Neutrophil (primary cell): ENCODE measurements at regions not wholly inside any gene's neighbourhood (a gene's known extent, or its start where the extent isn't known, plus 50 kb on each side); places are given as distances from the start of the nearest gene placed in this dataset.

Source experiments
- H3K27ac ChIP-seq: fragments of 200-600 bp; sonication (generic); 2 replicates; pipeline ENCODE4 v1.5.1; 2016; ENCODE audit warnings: mild to moderate bottlenecking, moderate library complexity
- H3K27me3 ChIP-seq: fragments of 200-600 bp; sonication (generic); 2 replicates; pipeline ENCODE4 v1.6.0; 2016; ENCODE audit warnings: mild to moderate bottlenecking
- H3K36me3 ChIP-seq: fragments of 200-600 bp; sonication (generic); 2 replicates; pipeline ENCODE4 v1.5.1; 2017
- H3K4me1 ChIP-seq, 2 experiments: fragments of 200-600 bp in 1 of 2; sonication (generic) in 1 of 2; 1 replicate in 1 of 2; 2 replicates in 1 of 2; pipeline versions ENCODE4 v1.5.1 to v1.6.1; 2013 to 2016; ENCODE audit warnings: low read depth in 1 of 2, low read length in 1 of 2, mild to moderate bottlenecking in 1 of 2, moderate library complexity in 1 of 2; ENCODE audit not compliant: control insufficient read depth in 1 of 2, insufficient read depth in 1 of 2
- H3K4me3 ChIP-seq, 2 experiments: fragments of 200-600 bp in 1 of 2; sonication (generic) in 1 of 2; 1 replicate in 1 of 2; 2 replicates in 1 of 2; pipeline ENCODE4 v1.5.1; 2013 to 2016; ENCODE audit warnings: low read depth in 1 of 2, low read length in 1 of 2, mild to moderate bottlenecking in 1 of 2, moderate library complexity in 1 of 2
- H3K9me3 ChIP-seq: fragments of 200-600 bp; sonication (generic); 2 replicates; pipeline ENCODE4 v1.5.1; 2016
- TF ChIP-seq, protein P1 (sequence below): fragments of 200-600 bp; sonication (generic); IDR thresholded peaks from 2 replicates; pipeline ENCODE4 v1.5.1; 2016; ENCODE audit warnings: antibody characterized with exemption

GRCh38 chr20:24166123-24166381, 177.5 kb upstream of the GGTLC1 start:
- no peaks in the 10 kb centered on the region for H3K27me3 ChIP-seq

DNA sequence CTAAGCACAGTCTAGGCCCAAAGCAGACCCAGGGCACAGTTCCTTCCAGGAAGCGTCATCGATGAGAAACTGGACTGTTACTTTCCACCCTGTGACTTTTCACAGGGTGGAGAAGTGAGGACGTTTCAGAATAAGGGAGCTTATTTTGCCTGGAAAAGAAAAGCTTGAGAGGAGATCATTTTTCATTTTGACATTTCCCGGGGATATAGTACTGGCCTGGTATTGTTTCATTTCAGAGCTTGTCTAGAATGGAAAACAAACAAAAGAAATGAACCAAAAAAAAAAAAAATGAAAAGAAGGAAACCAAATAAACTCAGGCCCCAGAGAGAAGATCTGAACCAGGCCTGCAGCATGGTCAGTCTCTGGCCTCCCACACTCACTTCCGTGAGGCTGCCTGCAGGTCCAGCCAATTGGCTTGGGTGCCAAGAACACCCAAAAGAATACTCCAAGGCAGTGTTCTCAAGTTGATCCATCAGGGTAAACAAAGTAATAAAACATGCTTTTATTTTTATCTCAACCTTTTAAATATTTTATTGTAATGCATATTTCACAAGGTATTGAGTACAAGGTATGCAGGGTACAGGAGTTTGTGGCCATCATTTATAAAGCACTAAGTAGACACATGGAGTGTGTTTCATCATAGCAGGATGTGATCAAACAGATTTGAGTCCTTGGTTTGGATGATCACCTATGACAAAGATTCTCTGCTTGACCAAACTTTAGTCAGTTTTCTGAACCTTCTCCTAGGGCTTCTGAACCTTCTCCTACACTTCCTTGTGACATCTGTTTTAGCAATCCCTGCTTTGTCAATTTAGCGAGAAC, 176.9 kb upstream of the GGTLC1 start:
- H3K4me3 ChIP-seq: no peak overlapping the region
- no peaks in the 10 kb centered on the region for H3K36me3 ChIP-seq
- no peaks in the 10 kb centered on the region for H3K4me1 ChIP-seq
- TF ChIP-seq, protein P1, sequence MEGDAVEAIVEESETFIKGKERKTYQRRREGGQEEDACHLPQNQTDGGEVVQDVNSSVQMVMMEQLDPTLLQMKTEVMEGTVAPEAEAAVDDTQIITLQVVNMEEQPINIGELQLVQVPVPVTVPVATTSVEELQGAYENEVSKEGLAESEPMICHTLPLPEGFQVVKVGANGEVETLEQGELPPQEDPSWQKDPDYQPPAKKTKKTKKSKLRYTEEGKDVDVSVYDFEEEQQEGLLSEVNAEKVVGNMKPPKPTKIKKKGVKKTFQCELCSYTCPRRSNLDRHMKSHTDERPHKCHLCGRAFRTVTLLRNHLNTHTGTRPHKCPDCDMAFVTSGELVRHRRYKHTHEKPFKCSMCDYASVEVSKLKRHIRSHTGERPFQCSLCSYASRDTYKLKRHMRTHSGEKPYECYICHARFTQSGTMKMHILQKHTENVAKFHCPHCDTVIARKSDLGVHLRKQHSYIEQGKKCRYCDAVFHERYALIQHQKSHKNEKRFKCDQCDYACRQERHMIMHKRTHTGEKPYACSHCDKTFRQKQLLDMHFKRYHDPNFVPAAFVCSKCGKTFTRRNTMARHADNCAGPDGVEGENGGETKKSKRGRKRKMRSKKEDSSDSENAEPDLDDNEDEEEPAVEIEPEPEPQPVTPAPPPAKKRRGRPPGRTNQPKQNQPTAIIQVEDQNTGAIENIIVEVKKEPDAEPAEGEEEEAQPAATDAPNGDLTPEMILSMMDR: no peak
- no peak overlapping the region for H3K27ac ChIP-seq
- H3K9me3 ChIP-seq: no peaks in the 10 kb centered on the region
- no peaks in the 10 kb centered on the region for H3K27me3 ChIP-seq

More at GRCh38 chr20:24166123-24166381, 177.5 kb upstream of the GGTLC1 start:
- TF ChIP-seq, protein P1: no peak
- Histone ChIP-seq H3K36me3 (no peaks in the 10 kb centered on the region), H3K4me1 (no peaks in the 10 kb centered on the region), H3K27ac (no peak overlapping the region), H3K9me3 (no peaks in the 10 kb centered on the region), H3K4me3 (no peak overlapping the region)

GRCh38 chr20:24164360-24164759, 175.8 kb upstream of the GGTLC1 start:
- TF ChIP-seq, protein P1: no peak
- no peak overlapping the region for H3K27ac ChIP-seq
- H3K4me3 ChIP-seq: no peak overlapping the region
- no peaks in the 10 kb centered on the region for H3K27me3 ChIP-seq
- no peaks in the 10 kb centered on the region for H3K36me3 ChIP-seq
- H3K4me1 ChIP-seq: no peaks in the 10 kb centered on the region
- no peaks in the 10 kb centered on the region for H3K9me3 ChIP-seq

DNA sequence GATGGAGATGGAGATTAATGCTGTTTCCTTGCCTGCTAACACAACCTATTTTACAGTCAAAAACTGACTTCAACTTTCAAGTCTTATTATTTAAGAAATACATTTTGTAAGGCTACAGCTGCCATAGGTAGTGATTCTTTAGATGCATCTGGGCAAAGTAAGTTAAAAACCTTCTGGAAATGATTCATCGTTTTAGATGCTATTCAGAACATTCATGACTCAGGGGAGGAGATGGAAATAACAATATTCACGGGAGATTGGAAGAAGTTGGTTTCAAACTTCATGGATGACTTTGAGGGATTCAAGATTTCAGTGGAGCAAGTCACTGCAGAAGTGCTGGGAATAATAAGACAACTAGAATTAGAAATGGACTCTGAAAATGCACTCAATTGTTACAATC, 174.9 kb upstream of the GGTLC1 start:
- H3K36me3 ChIP-seq: no peaks in the 10 kb centered on the region
- no peaks in the 10 kb centered on the region for H3K4me1 ChIP-seq
- H3K9me3 ChIP-seq: no peaks in the 10 kb centered on the region
- TF ChIP-seq, protein P1: no peak
- H3K27ac ChIP-seq: no peak overlapping the region
- H3K4me3 ChIP-seq: no peak overlapping the region
- no peaks in the 10 kb centered on the region for H3K27me3 ChIP-seq

GRCh38 chr20:24160563-24161281, 172.1 kb upstream of the GGTLC1 start:
- TF ChIP-seq, protein P1: no peak

More at GRCh38 chr20:24160563-24161281, 172.1 kb upstream of the GGTLC1 start:
- Histone ChIP-seq H3K4me3 (no peak overlapping the region), H3K4me1 (no peaks in the 10 kb centered on the region), H3K36me3 (no peaks in the 10 kb centered on the region), H3K9me3 (no peaks in the 10 kb centered on the region), H3K27me3 (no peaks in the 10 kb centered on the region), H3K27ac (no peak overlapping the region)
